OCI-M1 (cell line): ENCODE measurements at regions not wholly inside any gene's neighbourhood (a gene's known extent, or its start where the extent isn't known, plus 50 kb on each side); places are given as distances from the start of the nearest gene placed in this dataset.
A peak's percentile ranks its signal among the peaks of the same experiment; 100 is the strongest.
"Not testable (repeated sequence)": the region's sequence is repeated elsewhere in the genome, so short reads cannot be mapped to it uniquely, and the experiment has no call there.

Source experiments
- DNase-seq: peaks from one replicate; lab custom pipeline; 2025; lab: John Stamatoyannopoulos, UW

DNA sequence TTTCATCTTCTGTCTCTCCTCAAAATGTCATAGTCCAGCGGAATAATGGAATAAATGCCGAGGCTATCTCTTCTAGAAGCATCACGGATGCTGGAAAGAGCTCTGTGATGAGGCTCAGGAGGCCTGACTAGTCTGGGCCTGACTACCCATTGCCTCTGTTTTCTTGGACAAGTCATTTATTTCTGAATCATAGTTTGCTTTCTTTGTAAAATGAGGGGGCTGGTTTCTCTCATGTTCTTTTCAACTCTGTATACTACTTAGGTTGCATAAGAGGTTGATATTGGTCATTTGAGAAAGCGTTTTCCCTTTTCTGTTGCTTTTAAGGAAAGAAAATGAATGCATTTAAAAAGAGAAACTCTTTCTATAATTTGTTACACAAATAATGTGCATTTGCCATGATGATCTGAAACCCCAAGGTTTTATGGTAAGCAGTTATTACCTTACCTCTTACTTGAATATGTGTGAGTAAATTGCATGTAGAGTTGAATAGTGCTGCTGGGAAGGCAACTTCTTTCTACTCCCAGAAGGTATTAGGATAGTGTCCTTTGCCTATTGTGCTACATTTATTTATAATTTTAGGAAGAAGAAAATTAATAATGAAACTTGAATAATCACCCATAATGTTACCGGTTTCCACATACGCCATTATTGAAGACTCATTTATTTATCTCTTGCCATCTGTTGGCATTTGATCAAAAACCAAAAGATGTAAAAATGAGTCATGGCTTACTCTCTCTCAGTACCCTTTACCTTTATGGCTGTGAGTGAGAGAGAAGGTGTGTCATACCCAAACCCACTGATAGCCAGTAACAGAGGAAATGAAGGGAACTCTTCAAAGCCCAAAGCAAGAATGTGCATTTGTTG lies 179.1 kb downstream of the FASLG start:
- no peak for DNase-seq

GRCh38 chr1:172838680-172839313 lies 179.9 kb downstream of the FASLG start:
- DNase-seq, result no peak

DNA sequence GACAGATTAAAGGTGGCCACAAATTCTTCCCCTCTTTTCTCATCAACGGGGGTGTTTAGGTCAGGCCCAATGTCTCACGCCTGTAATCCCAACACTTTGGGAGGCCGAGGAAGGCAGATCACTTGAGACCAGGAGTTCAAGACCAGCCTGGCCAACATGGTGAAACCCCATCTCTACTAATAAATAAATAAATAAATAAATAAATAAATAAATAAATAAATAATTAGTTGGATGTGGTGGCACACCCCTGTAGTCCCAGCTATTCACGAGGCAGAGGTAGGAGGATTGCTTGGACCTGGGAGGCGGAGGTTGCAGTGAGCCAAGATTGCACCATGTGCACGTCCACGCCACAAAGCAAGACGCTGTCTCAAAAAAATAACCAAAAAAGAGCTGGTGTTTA lies 180.7 kb downstream of the FASLG start:
- not testable (repeated sequence) for DNase-seq

- no peak for DNase-seq
These were observed 184.5 kb downstream of the FASLG start for GRCh38 chr1:172843444-172843843.

- peak; percentile 65 for DNase-seq
These were observed 186.5 kb downstream of the FASLG start for GRCh38 chr1:172845371-172845770.

GRCh38 chr1:172845865-172846264 lies 187.0 kb downstream of the FASLG start:
- DNase-seq, result no peak

DNA sequence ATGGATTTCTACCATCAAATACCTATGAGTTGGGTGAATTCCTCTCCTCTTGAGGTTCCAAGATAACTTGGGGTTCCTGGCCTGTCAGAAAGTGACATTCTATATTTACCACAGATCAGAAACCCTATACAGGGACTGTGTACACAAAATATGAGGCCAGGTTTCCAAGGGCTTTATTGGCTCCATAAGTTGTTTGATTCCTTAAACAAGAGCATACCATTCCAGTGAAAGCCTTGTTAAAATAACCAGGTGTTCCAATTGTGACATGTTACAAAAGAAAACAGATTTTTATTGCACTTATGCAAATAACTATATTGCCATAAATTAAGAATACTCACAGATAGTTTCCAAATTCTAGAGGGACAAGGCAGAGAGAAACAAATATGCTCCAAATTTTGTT lies 188.9 kb downstream of the FASLG start:
- DNase-seq, result not testable (repeated sequence)

- no peak for DNase-seq
These were observed 190.8 kb downstream of the FASLG start for GRCh38 chr1:172849653-172850052.

- no peak for DNase-seq
These were observed 192.2 kb downstream of the FASLG start for GRCh38 chr1:172851077-172851476.

- no peak for DNase-seq
These were observed 193.0 kb downstream of the FASLG start for GRCh38 chr1:172851856-172852255.

- DNase-seq, result not testable (repeated sequence)
These were observed 194.8 kb downstream of the TNFSF18 start for GRCh38 chr1:172855983-172856382.

DNA sequence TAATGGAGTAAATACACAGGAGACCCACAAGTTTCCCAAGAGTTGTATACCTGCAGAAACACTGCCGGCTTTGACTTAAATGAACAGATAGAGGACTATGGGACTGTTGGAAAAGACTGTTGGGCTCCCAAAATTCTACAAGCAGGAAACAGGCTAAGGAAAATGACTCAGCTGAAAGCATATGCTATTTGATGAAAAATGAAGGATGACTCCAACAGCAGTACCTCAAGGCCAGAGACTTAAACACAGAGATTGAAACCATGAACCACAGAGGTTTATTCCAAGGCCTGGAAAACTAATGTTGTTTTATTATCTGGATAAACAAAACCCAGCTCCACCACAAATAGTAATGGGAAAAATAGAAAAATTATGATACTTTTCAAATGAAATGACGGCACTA lies 187.7 kb downstream of the TNFSF18 start:
- no peak for DNase-seq

DNA sequence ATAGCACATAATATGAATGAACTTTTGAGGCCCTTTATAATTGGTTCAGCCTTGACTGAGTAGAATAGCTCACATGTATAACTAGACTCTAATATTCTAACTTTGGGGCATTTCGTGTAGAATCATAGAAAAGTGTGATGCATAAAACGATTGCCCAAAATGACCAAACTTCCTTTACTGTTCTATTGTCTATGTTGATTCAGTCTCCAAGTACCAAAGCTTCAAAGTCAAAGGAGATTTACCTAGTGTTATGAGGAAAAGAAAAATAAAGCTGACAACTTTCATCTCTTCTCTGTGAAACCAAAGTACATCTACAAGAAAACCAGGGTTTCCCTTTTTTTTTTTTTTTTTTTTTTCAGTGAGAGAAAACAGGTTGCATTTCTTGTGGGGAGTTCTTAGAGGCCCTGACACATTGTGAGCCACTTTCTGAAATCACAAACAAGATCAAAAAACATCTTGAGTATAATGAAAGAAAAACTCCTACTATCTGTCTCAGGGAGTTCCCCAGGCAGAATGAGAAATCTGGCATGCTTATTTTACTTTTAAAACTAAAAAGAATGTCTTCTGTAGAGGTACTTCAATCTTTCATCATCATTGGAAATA lies 183.4 kb downstream of the TNFSF18 start:
- no peak for DNase-seq

DNA sequence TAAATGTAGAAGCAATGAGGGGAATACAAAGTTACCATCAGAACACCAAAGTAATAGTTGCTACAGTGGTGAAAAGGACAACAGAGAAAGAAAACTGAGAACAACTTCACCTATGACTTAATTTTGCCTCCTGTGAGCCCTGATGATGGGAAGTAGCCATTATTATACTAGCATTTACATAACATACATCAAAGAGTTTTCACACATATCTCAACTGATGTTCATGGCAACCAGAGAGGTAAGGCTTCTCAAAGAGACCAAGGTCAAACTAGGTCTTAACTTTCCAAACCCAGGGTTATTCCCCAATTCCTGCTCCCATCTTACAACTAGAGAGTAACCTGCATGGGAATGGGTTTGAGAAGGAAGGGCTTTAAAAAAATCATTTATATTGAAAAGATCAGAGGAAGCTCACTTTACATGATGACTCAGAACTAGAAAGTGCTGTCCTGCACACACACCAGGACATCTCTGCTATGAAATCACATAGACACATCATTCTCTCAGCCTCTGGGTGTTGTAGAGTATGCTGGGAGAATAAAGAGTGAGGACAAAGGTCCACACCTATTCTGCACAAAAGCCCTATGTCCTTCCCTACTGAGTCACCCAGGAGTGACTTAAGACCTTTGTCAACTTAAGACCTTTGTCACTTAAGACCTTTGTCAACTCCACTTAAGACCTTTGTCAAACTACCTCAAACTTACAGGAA lies 179.7 kb downstream of the TNFSF18 start:
- DNase-seq, result no peak

DNA sequence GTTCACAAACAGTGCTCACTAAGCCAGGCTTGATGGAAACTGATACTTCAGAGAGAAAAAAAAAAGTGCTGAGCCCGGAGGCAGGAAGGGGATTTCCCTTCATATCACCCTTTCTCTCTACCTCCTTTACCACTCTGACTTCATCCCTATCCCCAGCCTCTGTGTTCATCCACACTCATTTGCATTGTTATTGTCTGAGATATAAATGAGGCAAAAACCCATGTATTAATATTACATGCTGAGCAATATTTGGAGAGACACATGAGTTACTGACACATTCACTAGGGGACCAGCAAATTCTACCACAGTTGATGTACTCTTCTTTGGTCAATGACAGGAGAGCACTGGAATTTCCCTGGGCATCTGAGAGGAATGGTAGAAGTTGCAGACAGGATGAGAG lies 175.8 kb downstream of the TNFSF18 start:
- no peak for DNase-seq

GRCh38 chr1:172875892-172876291 lies 174.8 kb downstream of the TNFSF18 start:
- no peak for DNase-seq

DNA sequence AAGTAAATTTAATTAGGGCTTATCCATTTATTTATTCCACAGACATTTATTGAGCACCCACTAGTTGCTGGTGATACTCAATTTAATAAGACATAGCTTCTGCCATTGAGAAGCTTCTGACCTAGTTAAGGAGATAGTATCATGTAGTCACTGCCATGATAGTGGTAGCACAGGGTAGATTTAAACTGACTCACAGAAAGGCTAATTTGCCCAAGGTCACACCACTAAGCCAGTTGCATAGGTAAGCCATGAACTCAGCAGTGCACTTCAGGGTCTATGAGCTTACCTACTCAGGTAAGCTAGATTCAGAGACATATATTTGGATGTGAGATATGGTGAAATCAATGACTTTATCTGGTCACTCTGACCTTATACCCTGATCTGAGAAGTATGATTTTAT lies 168.4 kb downstream of the TNFSF18 start:
- no peak for DNase-seq

- no peak for DNase-seq
These were observed 167.9 kb downstream of the TNFSF18 start for GRCh38 chr1:172882791-172883386.

DNA sequence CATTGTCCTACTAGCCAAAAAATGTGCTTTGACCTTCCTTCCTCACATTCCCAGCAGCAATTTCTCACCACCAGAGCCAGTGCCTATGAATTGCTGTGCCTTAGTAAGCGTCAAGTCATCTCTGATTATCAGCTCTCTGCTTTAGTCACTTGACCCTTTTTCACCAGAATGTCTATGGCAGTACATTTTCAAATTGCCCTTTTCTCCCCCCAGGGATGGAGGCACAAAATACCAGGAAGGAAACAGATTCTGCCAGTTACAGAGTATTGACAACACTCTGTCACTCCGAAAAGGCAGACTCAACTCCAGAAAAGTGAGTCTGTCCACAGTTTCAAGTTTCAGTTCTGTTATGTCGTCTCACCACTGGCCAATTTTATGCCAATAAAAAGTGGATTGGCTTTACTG lies 167.4 kb downstream of the TNFSF18 start:
- DNase-seq, result no peak

DNA sequence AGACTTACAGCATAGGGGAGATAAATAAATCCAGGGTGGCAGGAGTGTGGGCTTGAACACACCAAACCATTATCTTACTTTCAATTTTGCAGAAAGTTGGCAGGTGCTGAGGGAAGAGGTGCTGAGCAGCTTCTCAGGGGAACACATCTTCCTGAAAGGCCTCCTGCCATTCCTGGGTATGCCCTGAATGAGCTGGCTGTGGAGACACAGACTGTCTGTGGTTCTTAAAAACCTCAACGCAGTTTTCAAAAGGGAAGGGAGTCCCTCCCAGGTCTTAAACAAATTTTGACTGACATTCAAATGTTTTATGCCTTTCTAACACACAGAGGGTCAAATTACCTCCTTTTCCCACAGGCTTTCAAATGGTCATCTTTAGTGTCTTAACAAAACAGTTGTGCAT lies 166.9 kb downstream of the TNFSF18 start:
- DNase-seq, result peak; percentile 38

- no peak for DNase-seq
These were observed 165.3 kb downstream of the TNFSF18 start for GRCh38 chr1:172885411-172885810.

- DNase-seq, result no peak
These were observed 164.8 kb downstream of the TNFSF18 start for GRCh38 chr1:172885971-172886370.
